ENCODE measurements at regions not wholly inside any gene's neighbourhood (a gene's known extent, or its start where the extent isn't known, plus 50 kb on each side); places are given as distances from the start of the nearest gene placed in this dataset.

DNA sequence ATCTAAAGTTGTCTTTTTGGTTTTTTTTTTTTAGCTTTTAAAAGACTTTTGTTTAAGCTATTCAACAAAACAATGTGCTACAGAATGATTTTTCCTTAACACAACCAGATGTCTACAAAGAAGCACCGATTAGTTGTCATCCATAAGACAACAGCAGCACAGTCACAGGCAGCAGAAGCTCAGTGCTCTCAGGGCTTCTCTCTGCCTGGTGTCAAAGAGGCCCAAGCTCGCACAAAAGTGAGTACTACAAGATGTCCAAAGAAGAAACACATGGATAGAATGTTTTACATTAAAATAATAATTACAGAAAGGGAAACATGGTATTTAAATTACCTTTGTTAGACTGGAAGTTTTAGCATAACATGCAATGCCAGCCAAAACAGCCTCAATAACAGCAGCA, 81.6 kb downstream of the DNAAF9 start:
- 43 to 63% (median 56%) methylated on average over 2 of the region's 2 CpGs for whole genome bisulfite sequencing, 3 donors
- intact Hi-C loops (cut with DNase I) = no loop called here
- H3K9me3 ChIP-seq = no peaks in the 10 kb centered on the region
- TF ChIP-seq POLR2A (IDR thresholded peaks at IDR 0.05) (no peak), EP300 (IDR thresholded peaks at IDR 0.05) (no peak)
- TF ChIP-seq, protein P1, sequence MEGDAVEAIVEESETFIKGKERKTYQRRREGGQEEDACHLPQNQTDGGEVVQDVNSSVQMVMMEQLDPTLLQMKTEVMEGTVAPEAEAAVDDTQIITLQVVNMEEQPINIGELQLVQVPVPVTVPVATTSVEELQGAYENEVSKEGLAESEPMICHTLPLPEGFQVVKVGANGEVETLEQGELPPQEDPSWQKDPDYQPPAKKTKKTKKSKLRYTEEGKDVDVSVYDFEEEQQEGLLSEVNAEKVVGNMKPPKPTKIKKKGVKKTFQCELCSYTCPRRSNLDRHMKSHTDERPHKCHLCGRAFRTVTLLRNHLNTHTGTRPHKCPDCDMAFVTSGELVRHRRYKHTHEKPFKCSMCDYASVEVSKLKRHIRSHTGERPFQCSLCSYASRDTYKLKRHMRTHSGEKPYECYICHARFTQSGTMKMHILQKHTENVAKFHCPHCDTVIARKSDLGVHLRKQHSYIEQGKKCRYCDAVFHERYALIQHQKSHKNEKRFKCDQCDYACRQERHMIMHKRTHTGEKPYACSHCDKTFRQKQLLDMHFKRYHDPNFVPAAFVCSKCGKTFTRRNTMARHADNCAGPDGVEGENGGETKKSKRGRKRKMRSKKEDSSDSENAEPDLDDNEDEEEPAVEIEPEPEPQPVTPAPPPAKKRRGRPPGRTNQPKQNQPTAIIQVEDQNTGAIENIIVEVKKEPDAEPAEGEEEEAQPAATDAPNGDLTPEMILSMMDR (IDR thresholded peaks at IDR 0.05) = no peak
- H3K4me3 ChIP-seq = no peak overlapping the region
- H3K4me1 ChIP-seq (ENCODE audit: insufficient read depth) = peaks cover 2% of the 10 kb centered on the region
- no peaks in the 10 kb centered on the region for H3K36me3 ChIP-seq
- no peak overlapping the region for H3K27ac ChIP-seq
- no peaks in the 10 kb centered on the region for H3K27me3 ChIP-seq
- no peak for DNase-seq

DNA sequence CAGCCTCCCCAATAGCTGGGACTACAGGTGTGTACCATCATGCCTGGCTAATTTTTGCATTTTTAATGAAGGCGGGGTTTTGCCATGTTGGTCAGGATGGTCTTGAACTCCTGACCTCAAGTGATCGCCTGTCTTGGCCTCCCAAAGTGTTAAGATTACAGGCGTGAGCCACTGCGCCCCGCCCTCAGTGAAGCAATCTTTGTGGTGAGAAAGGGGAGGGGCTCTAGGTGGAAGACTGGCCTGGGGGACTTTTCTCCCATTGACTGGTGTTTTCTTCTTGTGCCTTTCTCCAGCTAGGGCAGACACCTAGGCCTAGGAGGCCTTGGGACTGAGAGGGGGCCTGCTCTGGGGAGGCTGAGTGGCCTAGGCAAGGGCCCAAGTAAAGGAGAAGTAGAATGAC, 84.1 kb downstream of the DNAAF9 start:
- peaks cover 2% of the 10 kb centered on the region for H3K4me1 ChIP-seq (ENCODE audit: insufficient read depth)
- no peaks in the 10 kb centered on the region for H3K36me3 ChIP-seq
- no peak overlapping the region for H3K27ac ChIP-seq
- 83 to 87% (median 83%) methylated on average over 5 of the region's 5 CpGs for WGBS, 3 donors
- no peak for TF ChIP-seq POLR2A (IDR thresholded peaks at IDR 0.05)
- TF ChIP-seq, protein P1 (IDR thresholded peaks at IDR 0.05) = no peak
- no peak for TF ChIP-seq EP300 (IDR thresholded peaks at IDR 0.05)
- no peak for DNase-seq
- H3K4me3 ChIP-seq = no peak overlapping the region
- no peaks in the 10 kb centered on the region for H3K9me3 ChIP-seq
- intact Hi-C loops (cut with DNase I) = no loop called here
- H3K27me3 ChIP-seq = no peaks in the 10 kb centered on the region

DNA sequence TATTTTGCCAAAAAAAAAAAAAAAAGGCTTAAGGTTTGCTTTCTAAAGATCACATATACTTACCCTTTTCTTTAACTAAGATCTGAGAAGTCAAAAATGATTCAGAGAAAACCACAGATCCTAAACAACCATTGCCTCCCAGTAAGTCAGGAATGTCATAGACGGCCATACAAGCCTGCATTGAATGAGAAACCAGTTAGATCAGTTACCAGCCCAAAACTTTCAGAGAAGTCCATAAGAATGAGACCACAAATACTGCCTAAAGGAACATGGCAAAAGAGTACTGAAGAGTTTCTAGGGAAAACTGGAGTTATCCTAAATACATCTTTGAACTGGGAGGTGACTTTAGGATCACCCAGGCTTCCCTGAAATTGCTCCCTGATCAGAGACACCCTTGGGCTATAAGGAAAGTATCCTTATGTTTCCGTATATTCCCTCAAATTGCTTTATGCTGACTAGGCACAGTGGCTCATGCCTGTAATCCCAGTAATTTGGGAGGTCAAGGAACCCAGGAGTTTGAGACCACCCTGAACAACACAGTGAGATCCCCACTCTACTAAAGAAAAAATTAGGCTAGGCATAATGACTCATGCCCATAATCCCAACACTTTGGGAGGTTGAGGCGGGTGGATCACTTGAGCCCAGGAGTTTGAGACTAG, 79.4 kb upstream of the SLC4A11 start:
- no peaks in the 10 kb centered on the region for H3K27me3 ChIP-seq
- peaks cover 2% of the 10 kb centered on the region for H3K4me1 ChIP-seq (ENCODE audit: insufficient read depth)
- H3K9me3 ChIP-seq = no peaks in the 10 kb centered on the region
- H3K4me3 ChIP-seq = no peak overlapping the region
- TF ChIP-seq EP300 (IDR thresholded peaks at IDR 0.05) = no peak
- intact Hi-C loops (cut with DNase I) = loop anchor here in 1 of 4 donors (10.0 kb wide), 1 partner anchor 264 kb away; no protein-coding TSS in a partner anchor
- H3K27ac ChIP-seq = no peak overlapping the region
- H3K36me3 ChIP-seq = no peaks in the 10 kb centered on the region
- DNase-seq = no peak
- 84 to 97% (median 96%) methylated on average over 3 of the region's 3 CpGs for WGBS, 3 donors

DNA sequence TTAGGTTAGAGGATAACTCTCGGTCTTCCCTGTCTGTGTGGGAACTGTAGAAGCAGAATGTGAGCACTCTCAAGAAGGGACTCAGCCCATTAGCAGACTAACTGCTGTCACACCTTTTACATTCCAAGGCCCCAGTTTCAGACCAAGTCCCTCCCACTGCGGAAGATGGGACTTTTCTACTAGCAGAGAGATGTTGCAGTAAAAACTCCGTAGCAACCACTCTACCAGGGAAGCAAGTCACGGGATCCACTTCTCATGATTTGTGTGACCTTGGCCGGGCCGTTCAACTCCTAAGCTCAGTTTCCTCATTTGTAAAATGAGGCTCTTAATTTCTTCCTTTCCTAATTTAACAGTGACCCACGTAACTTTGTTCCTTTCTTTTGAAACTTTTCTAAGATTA, 77.1 kb upstream of the SLC4A11 start:
- no peak for TF ChIP-seq EP300 (IDR thresholded peaks at IDR 0.05)
- TF ChIP-seq, protein P1 (IDR thresholded peaks at IDR 0.05) = no peak
- TF ChIP-seq POLR2A (IDR thresholded peaks at IDR 0.05) = no peak
- Histone ChIP-seq H3K9me3 (no peaks in the 10 kb centered on the region), H3K4me3 (no peak overlapping the region), H3K27ac (no peak overlapping the region), H3K27me3 (no peaks in the 10 kb centered on the region), H3K4me1 (ENCODE audit: insufficient read depth) (peaks cover 2% of the 10 kb centered on the region), H3K36me3 (no peaks in the 10 kb centered on the region)
- intact Hi-C loops (cut with DNase I) = loop anchor here in 1 of 4 donors (10.0 kb wide), 1 partner anchor 261 kb away; no protein-coding TSS in a partner anchor
- peak in 1 of 5 donors; percentile 18 for DNase-seq
- 46 to 82% (median 82%) methylated on average over 7 of the region's 7 CpGs for WGBS, 3 donors

DNA sequence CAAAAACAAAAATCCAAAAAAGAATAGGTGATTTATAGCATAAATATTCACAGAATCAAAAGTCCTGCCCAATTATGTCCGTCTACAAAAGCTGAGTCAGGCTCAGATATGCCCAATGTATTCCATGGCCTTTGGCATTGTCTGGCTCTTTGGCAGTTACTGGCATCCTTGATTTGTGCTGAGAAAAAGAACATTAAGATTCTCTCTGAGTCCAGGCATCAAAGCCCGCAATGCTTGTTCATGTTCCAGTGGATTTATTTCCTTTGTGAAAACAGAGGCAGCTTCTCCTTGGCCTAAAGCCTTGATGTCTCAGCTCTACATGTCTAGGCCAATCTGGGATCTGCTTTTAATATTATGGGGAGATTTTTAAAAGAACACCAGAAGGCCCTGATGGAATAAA, 76.1 kb upstream of the SLC4A11 start:
- no peak overlapping the region for H3K27ac ChIP-seq
- no peaks in the 10 kb centered on the region for H3K36me3 ChIP-seq
- no peak overlapping the region for H3K4me3 ChIP-seq
- DNase-seq = no peak
- intact Hi-C loops (cut with DNase I) = loop anchor here in 1 of 4 donors (10.0 kb wide), 1 partner anchor 260 kb away; no protein-coding TSS in a partner anchor
- WGBS, 3 donors = 38 to 42% (median 39%) methylated on average over 2 of the region's 2 CpGs
- TF ChIP-seq EP300 (IDR thresholded peaks at IDR 0.05) (no peak), POLR2A (IDR thresholded peaks at IDR 0.05) (no peak)
- TF ChIP-seq, protein P1 (IDR thresholded peaks at IDR 0.05) = no peak
- H3K4me1 ChIP-seq (ENCODE audit: insufficient read depth) = peaks cover 2% of the 10 kb centered on the region
- H3K9me3 ChIP-seq = no peaks in the 10 kb centered on the region
- H3K27me3 ChIP-seq = no peaks in the 10 kb centered on the region
